OCI-LY1 (cell line): ENCODE measurements at regions not wholly inside any gene's neighbourhood (a gene's known extent, or its start where the extent isn't known, plus 50 kb on each side); places are given as distances from the start of the nearest gene placed in this dataset.

Source experiments
- CTCF ChIP-seq: fragments of 200-600 bp; sonication (generic), shearing (Covaris generic); IDR thresholded peaks from 2 replicates; pipeline ENCODE4 v1.5.1; 2017; ENCODE audit warnings: mild to moderate bottlenecking, antibody characterized with exemption, low read length, moderate library complexity, mixed read lengths
- EZH2 ChIP-seq: fragments of 200-600 bp; sonication (generic), shearing (Covaris generic); IDR thresholded peaks from 2 replicates; pipeline ENCODE4 v1.8.0; 2017; ENCODE audit warnings: borderline replicate concordance, mixed run types, mild to moderate bottlenecking, antibody characterized with exemption, low read length, moderate library complexity, mixed read lengths

GRCh38 chr10:2980116-2980515 is 87.2 kb upstream of the PFKP start:
- no peak for TF ChIP-seq CTCF
- no peak for TF ChIP-seq EZH2
